IMR-90 (cell line): ENCODE measurements at regions not wholly inside any gene's neighbourhood (a gene's known extent, or its start where the extent isn't known, plus 50 kb on each side); places are given as distances from the start of the nearest gene placed in this dataset.

Experiments used
- ATAC-seq: fragments of 200-7000 bp; cut with Tn5 transposase; 2 replicates; pipeline ENCODE4 v1.9.1; 2020; ENCODE audit warnings: low read depth, mild to moderate bottlenecking, moderate library complexity
- BruUV-seq: library from RNA; stranded (reverse); fragments of 400-500 nt; replicated peaks from 2 replicates; lab custom pipeline; 2021; lab: Mats Ljungman, UMichigan
- CTCF ChIA-PET: fragments of 300-600 bp; formaldehyde crosslinking; extraction: SDS; loops from one replicate; lab custom pipeline; 2021; ENCODE audit warnings: antibody characterized with exemption; lab: Yijun Ruan, JAX
- POLR2A ChIA-PET: fragments of 300-600 bp; sonication (Branson Sonifier 250); formaldehyde crosslinking; loops from one replicate; lab custom pipeline; 2022; ENCODE audit warnings: antibody characterized with exemption; ENCODE audit not compliant: unreplicated experiment; lab: Charles Lee
- DNase-seq: peaks from one replicate; pipeline ENCODE4 v3.0.0; 2013
- H2AFZ ChIP-seq: replicated peaks from 2 replicates; pipeline ENCODE3; 2013; ENCODE audit warnings: low read length, mild to moderate bottlenecking; ENCODE audit not compliant: poor library complexity
- H2AK5ac ChIP-seq: 2 replicates; pipeline ENCODE4 v1.6.1; 2013; ENCODE audit warnings: low read depth, low read length, inconsistent platforms
- H2AK9ac ChIP-seq: replicated peaks from 2 replicates; pipeline ENCODE3; 2013; ENCODE audit warnings: mild to moderate bottlenecking, low read depth, low read length, moderate library complexity; ENCODE audit not compliant: poor library complexity
- H2BK120ac ChIP-seq: 2 replicates; pipeline ENCODE4 v1.6.1; 2013; ENCODE audit warnings: low read depth, low read length, inconsistent platforms
- H2BK15ac ChIP-seq: 3 replicates; pipeline ENCODE4 v1.6.1; 2013; ENCODE audit warnings: low read depth, low read length, inconsistent platforms
- H2BK20ac ChIP-seq: 2 replicates; pipeline ENCODE4 v1.6.1; 2013; ENCODE audit warnings: low read depth, mild to moderate bottlenecking, inconsistent platforms, low read length, moderate library complexity
- H2BK5ac ChIP-seq: 2 replicates; pipeline ENCODE4 v1.6.1; 2013; ENCODE audit warnings: mild to moderate bottlenecking, low read depth, low read length, inconsistent platforms; ENCODE audit not compliant: poor library complexity, severe bottlenecking
- H3K14ac ChIP-seq: replicated peaks from 2 replicates; pipeline ENCODE4 v1.6.1; 2013; ENCODE audit warnings: low read depth, low read length, inconsistent platforms
- H3K18ac ChIP-seq: 2 replicates; pipeline ENCODE4 v1.6.1; 2013; ENCODE audit warnings: low read depth, low read length, control low read depth
- H3K23ac ChIP-seq: 2 replicates; pipeline ENCODE4 v1.6.1; 2013; ENCODE audit warnings: low read depth, low read length, inconsistent platforms
- H3K27ac ChIP-seq: 2 replicates; pipeline ENCODE4 v1.5.1; 2013; ENCODE audit warnings: mild to moderate bottlenecking, control low read depth, low read length; ENCODE audit not compliant: insufficient read depth
- H3K27me3 ChIP-seq: 2 replicates; pipeline ENCODE4 v1.6.1; 2013; ENCODE audit warnings: low read length; ENCODE audit not compliant: control insufficient read depth, insufficient read depth
- H3K36me3 ChIP-seq: 2 replicates; pipeline ENCODE4 v1.6.1; 2013; ENCODE audit warnings: low read length, mixed read lengths; ENCODE audit not compliant: control insufficient read depth, insufficient read depth
- H3K4ac ChIP-seq: 2 replicates; pipeline ENCODE4 v1.6.1; 2013; ENCODE audit warnings: low read depth, low read length, inconsistent platforms
- H3K4me1 ChIP-seq: 2 replicates; pipeline ENCODE4 v1.6.1; 2013; ENCODE audit warnings: low read length, mixed read lengths; ENCODE audit not compliant: control insufficient read depth, insufficient read depth
- H3K4me2 ChIP-seq: 2 replicates; pipeline ENCODE4 v1.6.1; 2013; ENCODE audit warnings: low read depth, mild to moderate bottlenecking, control low read depth, low read length, moderate library complexity
- H3K4me3 ChIP-seq: 2 replicates; pipeline ENCODE4 v1.5.1; 2013; ENCODE audit warnings: low read depth, mild to moderate bottlenecking, control low read depth, low read length, moderate library complexity; ENCODE audit not compliant: insufficient read depth
- H3K56ac ChIP-seq: 2 replicates; pipeline ENCODE4 v1.6.1; 2013; ENCODE audit warnings: low read length, inconsistent platforms; ENCODE audit not compliant: insufficient read depth; ENCODE audit errors: extremely low read depth
- H3K79me1 ChIP-seq, 2 experiments: 2 replicates each; pipeline ENCODE4 v1.6.1; 2013; ENCODE audit warnings: low read length in 2 of 2, inconsistent platforms in 1 of 2, low read depth in 1 of 2
- H3K9ac ChIP-seq: 2 replicates; pipeline ENCODE4 v1.6.1; 2013; ENCODE audit warnings: low read depth, low read length, control low read depth
- H3K9me1 ChIP-seq: 2 replicates; pipeline ENCODE4 v1.6.1; 2013; ENCODE audit warnings: low read length, inconsistent platforms; ENCODE audit not compliant: insufficient read depth
- H3K9me3 ChIP-seq: 2 replicates; pipeline ENCODE4 v1.6.1; 2013; ENCODE audit warnings: low read length; ENCODE audit not compliant: control insufficient read depth, insufficient read depth
- H4K20me1 ChIP-seq: 2 replicates; pipeline ENCODE4 v1.6.1; 2013; ENCODE audit warnings: low read length, inconsistent platforms; ENCODE audit not compliant: insufficient read depth
- H4K5ac ChIP-seq: 2 replicates; pipeline ENCODE4 v1.6.1; 2013; ENCODE audit warnings: mild to moderate bottlenecking, low read depth, low read length, control low read depth
- H4K8ac ChIP-seq, 2 experiments: 2 replicates each; pipeline ENCODE4 v1.6.1; 2013; ENCODE audit warnings: low read depth in 2 of 2, low read length in 2 of 2, control low read depth in 1 of 2, inconsistent platforms in 1 of 2
- H4K91ac ChIP-seq: 2 replicates; pipeline ENCODE4 v1.6.1; 2013; ENCODE audit warnings: low read depth, low read length, inconsistent platforms; ENCODE audit not compliant: insufficient read depth
- SMC3 ChIP-seq: fragments of 150-350 bp; IDR thresholded peaks from 2 replicates; pipeline ENCODE4 v1.6.1; 2016; ENCODE audit warnings: low read depth, mild to moderate bottlenecking, antibody characterized with exemption, low read length, moderate library complexity
- dilution Hi-C: fragments of 300-500 bp; cut with HindIII; formaldehyde crosslinking; loops from one replicate; pipeline ENCODE4 v1.14.3; 2018; ENCODE audit warnings: low sequenced_read_pairs; ENCODE audit not compliant: unreplicated experiment
- in situ Hi-C: fragments of 300-500 bp; cut with MboI; formaldehyde crosslinking; loops from 3 replicates; pipeline ENCODE4 v1.14.3; 2019; ENCODE audit warnings: low sequenced_read_pairs, inconsistent platforms, mixed read lengths
- intact Hi-C: fragments of 100-400 bp; cut with micrococcal nuclease; formaldehyde crosslinking; loops from 2 replicates; pipeline ENCODE4 v1.10.0; 2022
- TF ChIP-seq, protein P1 (sequence below): conservative IDR thresholded peaks from 2 replicates; pipeline ENCODE4 v1.5.1; 2012; ENCODE audit warnings: mild to moderate bottlenecking, low read depth, low read length, improper control_type of control experiment

DNA sequence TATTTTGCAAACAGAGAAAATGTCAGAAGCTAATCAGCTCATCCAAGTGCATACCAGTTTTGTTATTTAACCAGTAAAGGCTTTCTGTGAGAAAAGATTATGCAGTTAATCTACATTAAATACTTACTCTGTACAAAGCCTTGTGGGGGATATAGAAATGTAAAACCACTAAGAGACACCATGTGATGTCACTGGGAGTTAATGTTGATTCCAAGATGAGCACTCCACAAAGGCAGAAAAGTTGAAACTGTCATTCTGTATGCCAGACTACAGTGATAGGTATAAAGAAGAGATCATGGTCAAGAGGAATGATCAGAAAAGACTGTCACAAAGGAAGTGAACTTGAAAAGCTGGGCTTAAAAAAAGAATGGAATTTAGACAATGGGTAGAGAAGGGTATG lies 100.3 kb upstream of the SGIP1 start:
- intact Hi-C loops = no loop called here
- peaks cover 7% of the 10 kb centered on the region for H3K9me1 ChIP-seq
- H3K36me3 ChIP-seq = no peaks in the 10 kb centered on the region
- H3K27ac ChIP-seq = no peak overlapping the region
- H3K14ac ChIP-seq = peak overlapping the region; percentile 22; the same call in 1 of the 2 replicates
- H4K91ac ChIP-seq = no peak overlapping the region; the same call in 1 of the 2 replicates
- in situ Hi-C loops = no loop called here
- peaks cover 3% of the 10 kb centered on the region for H3K4me1 ChIP-seq
- H2AFZ ChIP-seq = no peak overlapping the region
- DNase-seq = no peak
- H4K8ac ChIP-seq = no peak overlapping the region
- no peak overlapping the region for H2BK5ac ChIP-seq
- no peaks in the 10 kb centered on the region for H3K27me3 ChIP-seq
- no peak overlapping the region for H3K9ac ChIP-seq
- H3K4me2 ChIP-seq = no peak overlapping the region
- no TSS peak for BruUV-seq
- no peak overlapping the region for H2BK15ac ChIP-seq
- H2BK120ac ChIP-seq = no peak overlapping the region
- H3K56ac ChIP-seq = no peak overlapping the region
- H3K79me1 ChIP-seq = no peaks in the 10 kb centered on the region
- no peak overlapping the region for H2AK5ac ChIP-seq
- 0 out of 2 replicates have a peak overlapping the region, but pooled peaks have one; percentile 23 for H3K23ac ChIP-seq
- no peaks in the 10 kb centered on the region for H4K20me1 ChIP-seq
- no peak for ATAC-seq
- CTCF ChIA-PET = no interaction called here
- peaks cover 5% of the 10 kb centered on the region; the same call in 1 of the 2 replicates for H3K9me3 ChIP-seq
- H2BK20ac ChIP-seq = peak overlapping the region; percentile 16; the same call in 1 of the 2 replicates
- POLR2A ChIA-PET = no interaction called here
- H3K18ac ChIP-seq = no peak overlapping the region
- dilution Hi-C loops = no loop called here
- no peak overlapping the region; the same call in 1 of the 2 replicates for H3K4ac ChIP-seq
- H4K5ac ChIP-seq = no peak overlapping the region
- H2AK9ac ChIP-seq = no peak overlapping the region
- H3K4me3 ChIP-seq = no peak overlapping the region
- no peak for TF ChIP-seq SMC3
- TF ChIP-seq, protein P1, sequence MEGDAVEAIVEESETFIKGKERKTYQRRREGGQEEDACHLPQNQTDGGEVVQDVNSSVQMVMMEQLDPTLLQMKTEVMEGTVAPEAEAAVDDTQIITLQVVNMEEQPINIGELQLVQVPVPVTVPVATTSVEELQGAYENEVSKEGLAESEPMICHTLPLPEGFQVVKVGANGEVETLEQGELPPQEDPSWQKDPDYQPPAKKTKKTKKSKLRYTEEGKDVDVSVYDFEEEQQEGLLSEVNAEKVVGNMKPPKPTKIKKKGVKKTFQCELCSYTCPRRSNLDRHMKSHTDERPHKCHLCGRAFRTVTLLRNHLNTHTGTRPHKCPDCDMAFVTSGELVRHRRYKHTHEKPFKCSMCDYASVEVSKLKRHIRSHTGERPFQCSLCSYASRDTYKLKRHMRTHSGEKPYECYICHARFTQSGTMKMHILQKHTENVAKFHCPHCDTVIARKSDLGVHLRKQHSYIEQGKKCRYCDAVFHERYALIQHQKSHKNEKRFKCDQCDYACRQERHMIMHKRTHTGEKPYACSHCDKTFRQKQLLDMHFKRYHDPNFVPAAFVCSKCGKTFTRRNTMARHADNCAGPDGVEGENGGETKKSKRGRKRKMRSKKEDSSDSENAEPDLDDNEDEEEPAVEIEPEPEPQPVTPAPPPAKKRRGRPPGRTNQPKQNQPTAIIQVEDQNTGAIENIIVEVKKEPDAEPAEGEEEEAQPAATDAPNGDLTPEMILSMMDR = no peak
